IMR-90 (cell line): ENCODE measurements at regions not wholly inside any gene's neighbourhood (a gene's known extent, or its start where the extent isn't known, plus 50 kb on each side); places are given as distances from the start of the nearest gene placed in this dataset.

Source experiments
- ATAC-seq: fragments of 200-7000 bp; cut with Tn5 transposase; 2 replicates; pipeline ENCODE4 v1.9.1; 2020; ENCODE audit warnings: low read depth, mild to moderate bottlenecking, moderate library complexity
- BruUV-seq: library from RNA; stranded (reverse); fragments of 400-500 nt; replicated peaks from 2 replicates; lab custom pipeline; 2021; lab: Mats Ljungman, UMichigan
- CTCF ChIA-PET: fragments of 300-600 bp; formaldehyde crosslinking; extraction: SDS; loops from one replicate; lab custom pipeline; 2021; ENCODE audit warnings: antibody characterized with exemption; lab: Yijun Ruan, JAX
- POLR2A ChIA-PET: fragments of 300-600 bp; sonication (Branson Sonifier 250); formaldehyde crosslinking; loops from one replicate; lab custom pipeline; 2022; ENCODE audit warnings: antibody characterized with exemption; ENCODE audit not compliant: unreplicated experiment; lab: Charles Lee
- DNase-seq: peaks from one replicate; pipeline ENCODE4 v3.0.0; 2013
- H2AFZ ChIP-seq: replicated peaks from 2 replicates; pipeline ENCODE3; 2013; ENCODE audit warnings: low read length, mild to moderate bottlenecking; ENCODE audit not compliant: poor library complexity
- H2AK5ac ChIP-seq: 2 replicates; pipeline ENCODE4 v1.6.1; 2013; ENCODE audit warnings: low read depth, low read length, inconsistent platforms
- H2AK9ac ChIP-seq: replicated peaks from 2 replicates; pipeline ENCODE3; 2013; ENCODE audit warnings: mild to moderate bottlenecking, low read depth, low read length, moderate library complexity; ENCODE audit not compliant: poor library complexity
- H2BK120ac ChIP-seq: 2 replicates; pipeline ENCODE4 v1.6.1; 2013; ENCODE audit warnings: low read depth, low read length, inconsistent platforms
- H2BK15ac ChIP-seq: 3 replicates; pipeline ENCODE4 v1.6.1; 2013; ENCODE audit warnings: low read depth, low read length, inconsistent platforms
- H2BK20ac ChIP-seq: 2 replicates; pipeline ENCODE4 v1.6.1; 2013; ENCODE audit warnings: low read depth, mild to moderate bottlenecking, inconsistent platforms, low read length, moderate library complexity
- H2BK5ac ChIP-seq: 2 replicates; pipeline ENCODE4 v1.6.1; 2013; ENCODE audit warnings: mild to moderate bottlenecking, low read depth, low read length, inconsistent platforms; ENCODE audit not compliant: poor library complexity, severe bottlenecking
- H3K14ac ChIP-seq: replicated peaks from 2 replicates; pipeline ENCODE4 v1.6.1; 2013; ENCODE audit warnings: low read depth, low read length, inconsistent platforms
- H3K18ac ChIP-seq: 2 replicates; pipeline ENCODE4 v1.6.1; 2013; ENCODE audit warnings: low read depth, low read length, control low read depth
- H3K23ac ChIP-seq: 2 replicates; pipeline ENCODE4 v1.6.1; 2013; ENCODE audit warnings: low read depth, low read length, inconsistent platforms
- H3K27ac ChIP-seq: 2 replicates; pipeline ENCODE4 v1.5.1; 2013; ENCODE audit warnings: mild to moderate bottlenecking, control low read depth, low read length; ENCODE audit not compliant: insufficient read depth
- H3K27me3 ChIP-seq: 2 replicates; pipeline ENCODE4 v1.6.1; 2013; ENCODE audit warnings: low read length; ENCODE audit not compliant: control insufficient read depth, insufficient read depth
- H3K36me3 ChIP-seq: 2 replicates; pipeline ENCODE4 v1.6.1; 2013; ENCODE audit warnings: low read length, mixed read lengths; ENCODE audit not compliant: control insufficient read depth, insufficient read depth
- H3K4ac ChIP-seq: 2 replicates; pipeline ENCODE4 v1.6.1; 2013; ENCODE audit warnings: low read depth, low read length, inconsistent platforms
- H3K4me1 ChIP-seq: 2 replicates; pipeline ENCODE4 v1.6.1; 2013; ENCODE audit warnings: low read length, mixed read lengths; ENCODE audit not compliant: control insufficient read depth, insufficient read depth
- H3K4me2 ChIP-seq: 2 replicates; pipeline ENCODE4 v1.6.1; 2013; ENCODE audit warnings: low read depth, mild to moderate bottlenecking, control low read depth, low read length, moderate library complexity
- H3K4me3 ChIP-seq: 2 replicates; pipeline ENCODE4 v1.5.1; 2013; ENCODE audit warnings: low read depth, mild to moderate bottlenecking, control low read depth, low read length, moderate library complexity; ENCODE audit not compliant: insufficient read depth
- H3K56ac ChIP-seq: 2 replicates; pipeline ENCODE4 v1.6.1; 2013; ENCODE audit warnings: low read length, inconsistent platforms; ENCODE audit not compliant: insufficient read depth; ENCODE audit errors: extremely low read depth
- H3K79me1 ChIP-seq, 2 experiments: 2 replicates each; pipeline ENCODE4 v1.6.1; 2013; ENCODE audit warnings: low read length in 2 of 2, inconsistent platforms in 1 of 2, low read depth in 1 of 2
- H3K9ac ChIP-seq: 2 replicates; pipeline ENCODE4 v1.6.1; 2013; ENCODE audit warnings: low read depth, low read length, control low read depth
- H3K9me1 ChIP-seq: 2 replicates; pipeline ENCODE4 v1.6.1; 2013; ENCODE audit warnings: low read length, inconsistent platforms; ENCODE audit not compliant: insufficient read depth
- H3K9me3 ChIP-seq: 2 replicates; pipeline ENCODE4 v1.6.1; 2013; ENCODE audit warnings: low read length; ENCODE audit not compliant: control insufficient read depth, insufficient read depth
- H4K20me1 ChIP-seq: 2 replicates; pipeline ENCODE4 v1.6.1; 2013; ENCODE audit warnings: low read length, inconsistent platforms; ENCODE audit not compliant: insufficient read depth
- H4K5ac ChIP-seq: 2 replicates; pipeline ENCODE4 v1.6.1; 2013; ENCODE audit warnings: mild to moderate bottlenecking, low read depth, low read length, control low read depth
- H4K8ac ChIP-seq, 2 experiments: 2 replicates each; pipeline ENCODE4 v1.6.1; 2013; ENCODE audit warnings: low read depth in 2 of 2, low read length in 2 of 2, control low read depth in 1 of 2, inconsistent platforms in 1 of 2
- H4K91ac ChIP-seq: 2 replicates; pipeline ENCODE4 v1.6.1; 2013; ENCODE audit warnings: low read depth, low read length, inconsistent platforms; ENCODE audit not compliant: insufficient read depth
- FOS ChIP-seq: fragments of 150-350 bp; IDR thresholded peaks from 2 replicates; pipeline ENCODE4 v1.6.1; 2016; ENCODE audit warnings: low read depth, low read length
- NFE2L2 ChIP-seq: fragments of 150-350 bp; IDR thresholded peaks from 2 replicates; pipeline ENCODE4 v1.6.1; 2016; ENCODE audit warnings: low read depth, mild to moderate bottlenecking, low read length
- USF2 ChIP-seq: fragments of 150-350 bp; IDR thresholded peaks from 2 replicates; pipeline ENCODE4 v1.6.1; 2017; ENCODE audit warnings: mild to moderate bottlenecking, antibody characterized with exemption, low read length, low read depth
- WGBS, 2 experiments: methylation state at CpG; one replicate each; pipeline versions ENCODE4 v1.1.5 to v1.1.7; 2013; ENCODE audit warnings: missing lambda C conversion rate in 2 of 2; ENCODE audit not compliant: insufficient read length in 1 of 2; ENCODE audit errors: extremely low coverage in 2 of 2; 5-methylcytosine and 5-hydroxymethylcytosine counted together
- dilution Hi-C: fragments of 300-500 bp; cut with HindIII; formaldehyde crosslinking; loops from one replicate; pipeline ENCODE4 v1.14.3; 2018; ENCODE audit warnings: low sequenced_read_pairs; ENCODE audit not compliant: unreplicated experiment
- in situ Hi-C: fragments of 300-500 bp; cut with MboI; formaldehyde crosslinking; loops from 3 replicates; pipeline ENCODE4 v1.14.3; 2019; ENCODE audit warnings: low sequenced_read_pairs, inconsistent platforms, mixed read lengths
- intact Hi-C: fragments of 100-400 bp; cut with micrococcal nuclease; formaldehyde crosslinking; loops from 2 replicates; pipeline ENCODE4 v1.10.0; 2022

- ATAC-seq (peak; percentile 87), DNase-seq (peak; percentile 93)
- dilution Hi-C loops (no loop called here), in situ Hi-C loops (no loop called here), intact Hi-C loops (no loop called here)
- Histone ChIP-seq H3K79me1 (no peaks in the 10 kb centered on the region), H3K4me2 (no peak overlapping the region), H3K9me1 (no peaks in the 10 kb centered on the region), H3K18ac (peak overlapping the region; percentile 79; the same call in 1 of the 2 replicates), H2BK20ac (peak overlapping the region; percentile 57; the same call in 1 of the 2 replicates), H4K5ac (0 out of 2 replicates have a peak overlapping the region, but pooled peaks have one; percentile 70), H3K23ac (no peak overlapping the region), H2BK120ac (peak overlapping the region; percentile 79; the same call in 1 of the 2 replicates), H3K4me3 (no peak overlapping the region), H2BK5ac (peak overlapping the region; percentile 95), H3K9me3 (no peaks in the 10 kb centered on the region), H3K14ac (no peak overlapping the region), H3K27me3 (no peaks in the 10 kb centered on the region), H3K56ac (peak overlapping the region; percentile 75), H3K4me1 (peaks cover 2% of the 10 kb centered on the region; the same call in 1 of the 2 replicates), H3K36me3 (no peaks in the 10 kb centered on the region), H2BK15ac (no peak overlapping the region), H3K9ac (no peak overlapping the region), H3K27ac (peak overlapping the region; percentile 98), H4K20me1 (no peaks in the 10 kb centered on the region), H3K4ac (peak overlapping the region; percentile 48; the same call in 1 of the 2 replicates), H4K91ac (no peak overlapping the region; the same call in 1 of the 2 replicates), H4K8ac (no peak overlapping the region; a peak in 1 of 4 replicates), H2AFZ (no peak overlapping the region), H2AK9ac (no peak overlapping the region), H2AK5ac (no peak overlapping the region)
- no CpG with 5 or more reads among the region's 1 CpG for WGBS, 2 experiments
- TF ChIP-seq USF2 (no peak), FOS (peak; percentile 49; the same call in 1 of the 2 replicates), NFE2L2 (no peak)
- BruUV-seq = no TSS peak
- ChIA-PET CTCF (no interaction called here), POLR2A (no interaction called here)
Observed at GRCh38 chr2:188776634-188777033, 197.5 kb upstream of the COL3A1 start.
